HEK293 (cell line): ENCODE measurements at regions not wholly inside any gene's neighbourhood (a gene's known extent, or its start where the extent isn't known, plus 50 kb on each side); places are given as distances from the start of the nearest gene placed in this dataset.

ENCODE experiments used
- CTCF ChIA-PET: fragments of 350-600 bp; formaldehyde crosslinking; extraction: SDS; loops from one replicate; lab custom pipeline; 2021; ENCODE audit warnings: antibody characterized with exemption; lab: Yijun Ruan, JAX
- POLR2A ChIA-PET: fragments of 300-600 bp; formaldehyde crosslinking; extraction: SDS; loops from one replicate; lab custom pipeline; 2020; ENCODE audit warnings: antibody characterized with exemption, inconsistent platforms; lab: Yijun Ruan, JAX
- H3K27ac ChIP-seq: fragments of 200-500 bp; sonication (Bioruptor generic); 2 replicates; pipeline ENCODE4 v1.5.1; 2014; ENCODE audit warnings: low read depth, low read length, control low read depth, inconsistent platforms; ENCODE audit errors: extremely low read depth
- H3K36me3 ChIP-seq, 2 experiments: fragments of 200-500 bp in 1 of 2; sonication (Bioruptor generic) in 1 of 2; 1 replicate in 1 of 2; 2 replicates in 1 of 2; pipeline ENCODE4 v1.5.1; 2014 to 2017; ENCODE audit warnings: inconsistent platforms in 2 of 2, low read length in 2 of 2; ENCODE audit not compliant: control insufficient read depth in 2 of 2, insufficient read depth in 1 of 2
- H3K4me1 ChIP-seq: fragments of 200-500 bp; sonication (Bioruptor generic); 2 replicates; pipeline ENCODE4 v1.5.1; 2014; ENCODE audit warnings: mild to moderate bottlenecking, low read length, inconsistent platforms; ENCODE audit not compliant: control insufficient read depth, insufficient read depth
- H3K4me3 ChIP-seq: 2 replicates; pipeline ENCODE4 v1.5.1; 2011; ENCODE audit warnings: low read depth, mild to moderate bottlenecking, control low read depth, low read length, moderate library complexity
- H3K9me3 ChIP-seq: fragments of 200-500 bp; sonication (Bioruptor generic); 2 replicates; pipeline ENCODE4 v1.5.1; 2014; ENCODE audit warnings: low read depth, low read length, inconsistent platforms; ENCODE audit not compliant: control insufficient read depth, insufficient read depth
- GLI2 ChIP-seq: fragments of 450-650 bp; formaldehyde crosslinking; IDR thresholded peaks from 2 replicates; pipeline ENCODE4; 2017; ENCODE audit warnings: missing biosample characterization, missing genetic modification characterization, low read depth, borderline replicate concordance
- IKZF3 ChIP-seq: fragments of 450-650 bp; IDR thresholded peaks from 2 replicates; pipeline ENCODE4 v1.5.0; 2018; ENCODE audit warnings: missing biosample characterization, mild to moderate bottlenecking, missing genetic modification characterization, moderate library complexity
- KLF8 ChIP-seq: fragments of 450-650 bp; formaldehyde crosslinking; IDR thresholded peaks from 2 replicates; pipeline ENCODE4 v1.5.1; 2016; ENCODE audit warnings: missing biosample characterization, missing genetic modification characterization
- PRDM10 ChIP-seq: fragments of 450-650 bp; formaldehyde crosslinking; IDR thresholded peaks from 2 replicates; pipeline ENCODE4 v1.5.1; 2016; ENCODE audit warnings: missing biosample characterization, missing genetic modification characterization
- SCRT2 ChIP-seq: fragments of 450-650 bp; formaldehyde crosslinking; IDR thresholded peaks from 2 replicates; pipeline ENCODE4 v1.5.1; 2016; ENCODE audit warnings: missing biosample characterization, missing genetic modification characterization
- SETDB1 ChIP-seq: IDR thresholded peaks from one replicate; pipeline ENCODE4 v1.6.1; 2017; ENCODE audit warnings: mild to moderate bottlenecking, low read length, moderate library complexity, mixed read lengths; ENCODE audit not compliant: insufficient read length
- ZBTB20 ChIP-seq: fragments of 450-650 bp; formaldehyde crosslinking; IDR thresholded peaks from 2 replicates; pipeline ENCODE4 v1.5.1; 2016; ENCODE audit warnings: missing biosample characterization, missing genetic modification characterization
- ZBTB21 ChIP-seq: fragments of 450-650 bp; formaldehyde crosslinking; IDR thresholded peaks from 2 replicates; pipeline ENCODE4 v1.5.1; 2017; ENCODE audit warnings: missing biosample characterization, missing genetic modification characterization
- ZEB2 ChIP-seq: fragments of 450-650 bp; formaldehyde crosslinking; IDR thresholded peaks from 2 replicates; pipeline ENCODE4 v1.5.1; 2016; ENCODE audit warnings: missing biosample characterization, missing genetic modification characterization
- ZFP41 ChIP-seq: fragments of 450-650 bp; formaldehyde crosslinking; IDR thresholded peaks from 2 replicates; pipeline ENCODE4 v1.5.1; 2016; ENCODE audit warnings: missing biosample characterization, missing genetic modification characterization, borderline replicate concordance
- ZNF140 ChIP-seq: fragments of 450-650 bp; formaldehyde crosslinking; IDR thresholded peaks from 2 replicates; pipeline ENCODE4 v1.5.1; 2016; ENCODE audit warnings: missing biosample characterization, missing genetic modification characterization
- ZNF155 ChIP-seq: fragments of 450-650 bp; formaldehyde crosslinking; IDR thresholded peaks from 2 replicates; pipeline ENCODE4 v1.5.1; 2016; ENCODE audit warnings: missing biosample characterization, missing genetic modification characterization
- ZNF214 ChIP-seq: fragments of 450-650 bp; formaldehyde crosslinking; IDR thresholded peaks from 2 replicates; pipeline ENCODE4 v1.5.1; 2017; ENCODE audit warnings: missing biosample characterization, mild to moderate bottlenecking, missing genetic modification characterization, borderline replicate concordance
- ZNF221 ChIP-seq: fragments of 450-650 bp; formaldehyde crosslinking; IDR thresholded peaks from 2 replicates; pipeline ENCODE4 v1.5.1; 2017; ENCODE audit warnings: missing biosample characterization, missing genetic modification characterization, borderline replicate concordance
- ZNF362 ChIP-seq: fragments of 450-650 bp; formaldehyde crosslinking; IDR thresholded peaks from 2 replicates; pipeline ENCODE4 v1.5.1; 2016; ENCODE audit warnings: missing biosample characterization, missing genetic modification characterization
- ZNF416 ChIP-seq: fragments of 450-650 bp; formaldehyde crosslinking; IDR thresholded peaks from 2 replicates; pipeline ENCODE4 v1.5.1; 2016; ENCODE audit warnings: missing biosample characterization, missing genetic modification characterization
- ZNF555 ChIP-seq: fragments of 450-650 bp; formaldehyde crosslinking; conservative IDR thresholded peaks from 2 replicates; pipeline ENCODE4 v1.5.1; 2017; ENCODE audit warnings: missing biosample characterization, mild to moderate bottlenecking, missing genetic modification characterization, inconsistent platforms
- ZNF654 ChIP-seq: fragments of 450-650 bp; formaldehyde crosslinking; IDR thresholded peaks from 2 replicates; pipeline ENCODE4 v1.5.1; 2016; ENCODE audit warnings: low read depth, missing biosample characterization, missing genetic modification characterization
- ZNF707 ChIP-seq: fragments of 450-650 bp; formaldehyde crosslinking; IDR thresholded peaks from 2 replicates; pipeline ENCODE4 v1.5.1; 2016; ENCODE audit warnings: missing biosample characterization, missing genetic modification characterization
- ZNF777 ChIP-seq: fragments of 450-650 bp; formaldehyde crosslinking; IDR thresholded peaks from 2 replicates; pipeline ENCODE4 v1.5.1; 2017; ENCODE audit warnings: missing biosample characterization, missing genetic modification characterization, borderline replicate concordance
- ZSCAN23 ChIP-seq: fragments of 450-650 bp; formaldehyde crosslinking; IDR thresholded peaks from 2 replicates; pipeline ENCODE4 v1.5.1; 2016; ENCODE audit warnings: missing biosample characterization, missing genetic modification characterization

GRCh38 chr6:147133669-147134068 is 70.5 kb upstream of the STXBP5 start:
- no peaks in the 10 kb centered on the region for H3K4me1 ChIP-seq
- POLR2A ChIA-PET, result no interaction called here
- no peaks in the 10 kb centered on the region for H3K9me3 ChIP-seq
- no peaks in the 10 kb centered on the region for H3K36me3 ChIP-seq
- H3K4me3 ChIP-seq, result no peak overlapping the region
- CTCF ChIA-PET, result no interaction called here
- TF ChIP-seq ZNF654, result no peak
- TF ChIP-seq SETDB1, result no peak
- TF ChIP-seq ZNF707 (tag by site-specific recombination), result no peak
- no peak for TF ChIP-seq ZNF221 (tag by site-specific recombination)
- no peak for TF ChIP-seq ZNF140 (tag by site-specific recombination)
- no peak for TF ChIP-seq PRDM10
- TF ChIP-seq ZBTB21 (tag by site-specific recombination), result no peak
- no peak for TF ChIP-seq SCRT2
- no peak for TF ChIP-seq ZNF155 (tag by site-specific recombination)
- TF ChIP-seq ZBTB20 (tag by site-specific recombination), result no peak
- no peak for TF ChIP-seq ZNF777 (tag by site-specific recombination)
- TF ChIP-seq ZNF416 (tag by site-specific recombination), result no peak
- no peak for TF ChIP-seq ZNF362
- no peak for TF ChIP-seq ZSCAN23
- no peak for TF ChIP-seq ZNF214 (tag by site-specific recombination)
- no peak for TF ChIP-seq ZNF555 (tag by site-specific recombination)
- no peak overlapping the region for H3K27ac ChIP-seq

DNA sequence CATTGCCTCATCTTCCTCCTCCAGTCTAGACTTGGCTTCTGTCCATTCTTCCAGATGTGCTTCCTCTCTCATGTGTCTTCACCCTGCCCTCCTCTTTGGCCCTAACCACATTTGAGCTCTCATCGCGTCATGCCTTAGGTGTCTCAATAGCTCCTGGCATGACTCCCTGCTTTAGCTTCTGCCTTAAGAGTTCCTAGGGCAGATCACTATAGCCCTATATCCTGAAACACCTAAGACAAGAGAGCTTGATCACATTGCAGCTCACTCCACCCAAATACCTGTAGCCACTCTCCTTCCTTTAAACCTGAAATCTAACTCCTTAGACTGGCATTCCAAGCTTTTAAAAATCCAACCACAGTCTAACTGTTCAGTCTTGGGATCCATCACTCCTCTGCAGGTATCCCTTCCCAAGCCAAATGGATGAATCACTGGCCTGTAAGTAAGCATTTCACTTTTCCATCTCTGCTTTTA is 69.0 kb upstream of the STXBP5 start:
- ChIA-PET POLR2A (no interaction called here), CTCF (interaction anchor here (0.6 kb wide), 1 partner anchor 29 kb away, joined by 4 read pairs; no protein-coding TSS in a partner anchor)
- H3K9me3 ChIP-seq, result no peaks in the 10 kb centered on the region
- H3K4me1 ChIP-seq, result no peaks in the 10 kb centered on the region
- TF ChIP-seq ZEB2 (tag by site-specific recombination) (no peak), IKZF3 (no peak)
- H3K36me3 ChIP-seq, result no peaks in the 10 kb centered on the region
- no peak overlapping the region for H3K27ac ChIP-seq
- no peak overlapping the region for H3K4me3 ChIP-seq

DNA sequence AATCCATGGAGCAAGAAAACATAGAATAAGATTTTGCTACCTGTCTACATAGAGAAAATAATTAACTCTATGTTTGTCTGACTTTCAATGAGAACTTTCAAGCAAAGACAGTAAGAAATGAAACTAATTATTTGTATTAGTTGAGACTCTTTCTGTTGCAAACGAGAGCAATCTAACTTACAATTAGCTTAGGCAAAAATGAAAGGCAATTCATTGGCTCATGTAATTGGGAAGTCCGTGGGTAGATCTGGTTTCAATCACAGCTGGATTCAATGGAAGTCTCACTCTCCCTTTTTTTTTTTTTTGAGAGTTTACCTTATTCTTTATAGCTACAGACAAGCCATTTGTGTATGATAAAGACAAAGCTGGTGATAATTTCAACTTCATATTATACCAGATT is 68.2 kb upstream of the STXBP5 start:
- Histone ChIP-seq H3K4me1 (no peaks in the 10 kb centered on the region), H3K4me3 (no peak overlapping the region), H3K27ac (no peak overlapping the region), H3K36me3 (no peaks in the 10 kb centered on the region), H3K9me3 (no peaks in the 10 kb centered on the region)
- ChIA-PET POLR2A (no interaction called here), CTCF (interaction anchor here (0.5 to 0.6 kb wide), 2 partner anchors 57 to 85 kb away, joined by 3 read pairs; no protein-coding TSS in a partner anchor)
- TF ChIP-seq GLI2 (no peak), ZFP41 (tag by site-specific recombination) (no peak), KLF8 (tag by site-specific recombination) (no peak)
